SK-N-SH treated with all-trans-retinoic acid at 6 μM for 48 hours (cell line): ENCODE measurements at regions not wholly inside any gene's neighbourhood (a gene's known extent, or its start where the extent isn't known, plus 50 kb on each side); places are given as distances from the start of the nearest gene placed in this dataset.

ENCODE experiments used
- ATAC-seq: fragments of 200-7000 bp; cut with Tn5 transposase; 3 replicates; pipeline ENCODE4 v1.9.1; 2020; ENCODE audit warnings: mild to moderate bottlenecking, moderate library complexity
- ARNTL ChIP-seq: fragments of 450-650 bp; formaldehyde crosslinking; IDR thresholded peaks from 2 replicates; pipeline ENCODE4 v1.5.0; 2020; ENCODE audit warnings: low read depth, mild to moderate bottlenecking, moderate library complexity, borderline replicate concordance
- BACH2 ChIP-seq: fragments of 250-450 bp; sonication (Bioruptor Pico); IDR thresholded peaks from 2 replicates; pipeline ENCODE4 v1.9.0; 2021; ENCODE audit warnings: mild to moderate bottlenecking, borderline replicate concordance
- CSDC2 ChIP-seq: fragments of 250-450 bp; sonication (Bioruptor Pico); IDR thresholded peaks from 2 replicates; pipeline ENCODE4 v1.5.0; 2020; ENCODE audit warnings: mild to moderate bottlenecking, moderate library complexity
- ESRRG ChIP-seq: fragments of 250-450 bp; sonication (Bioruptor Pico); IDR thresholded peaks from 2 replicates; pipeline ENCODE4 v1.6.1; 2021; ENCODE audit warnings: mild to moderate bottlenecking
- GLIS3 ChIP-seq: fragments of 250-450 bp; sonication (Bioruptor Pico); IDR thresholded peaks from 2 replicates; pipeline ENCODE4 v1.5.0; 2020; ENCODE audit warnings: mild to moderate bottlenecking, moderate library complexity
- ISL1 ChIP-seq: fragments of 250-450 bp; sonication (Bioruptor Pico); IDR thresholded peaks from 2 replicates; pipeline ENCODE4 v2.1.2; 2022; ENCODE audit warnings: mild to moderate bottlenecking, moderate library complexity
- OSR1 ChIP-seq: fragments of 250-450 bp; sonication (Bioruptor Pico); IDR thresholded peaks from 2 replicates; pipeline ENCODE4 v1.8.0; 2022; ENCODE audit warnings: moderate library complexity, mild to moderate bottlenecking, inconsistent platforms
- PPARA ChIP-seq: fragments of 250-450 bp; sonication (Bioruptor Pico); IDR thresholded peaks from 2 replicates; pipeline ENCODE4 v1.5.0; 2020; ENCODE audit warnings: mild to moderate bottlenecking, borderline replicate concordance
- TCF4 ChIP-seq: fragments of 250-450 bp; sonication (Bioruptor Pico); IDR thresholded peaks from 2 replicates; pipeline ENCODE4 v1.8.0; 2021; ENCODE audit warnings: mild to moderate bottlenecking, moderate library complexity, borderline replicate concordance
- TOX ChIP-seq: fragments of 250-450 bp; sonication (Bioruptor Pico); IDR thresholded peaks from 2 replicates; pipeline ENCODE4 v1.8.0; 2021; ENCODE audit warnings: mild to moderate bottlenecking, moderate library complexity, borderline replicate concordance
- ZC3H10 ChIP-seq: fragments of 250-450 bp; sonication (Bioruptor Pico); IDR thresholded peaks from 2 replicates; pipeline ENCODE4 v1.5.1; 2021; ENCODE audit warnings: mild to moderate bottlenecking, moderate library complexity
- ZFP3 ChIP-seq: fragments of 250-450 bp; sonication (Bioruptor Pico); IDR thresholded peaks from 2 replicates; pipeline ENCODE4 v1.5.0; 2020; ENCODE audit warnings: mild to moderate bottlenecking, moderate library complexity
- ZNF565 ChIP-seq: fragments of 450-650 bp; formaldehyde crosslinking; conservative IDR thresholded peaks from 2 replicates; pipeline ENCODE4 v1.5.0; 2020; ENCODE audit warnings: low read depth, mild to moderate bottlenecking, moderate library complexity
- ZNF70 ChIP-seq: fragments of 450-650 bp; formaldehyde crosslinking; IDR thresholded peaks from 2 replicates; pipeline ENCODE4 v1.5.0; 2020; ENCODE audit warnings: mild to moderate bottlenecking, moderate library complexity
- ZNF8 ChIP-seq: fragments of 450-650 bp; formaldehyde crosslinking; IDR thresholded peaks from 2 replicates; pipeline ENCODE4 v1.5.0; 2020; ENCODE audit warnings: mild to moderate bottlenecking, moderate library complexity
- TF ChIP-seq, protein P1 (sequence below): fragments of 250-450 bp; sonication (Bioruptor Pico); IDR thresholded peaks from 2 replicates; pipeline ENCODE4 v1.5.1; 2020; ENCODE audit warnings: low read depth, mild to moderate bottlenecking, moderate library complexity
- TF ChIP-seq, protein P2 (sequence below): fragments of 250-450 bp; sonication (Bioruptor Pico); IDR thresholded peaks from 2 replicates; pipeline ENCODE4 v1.8.0; 2021; ENCODE audit warnings: low read depth, mild to moderate bottlenecking, moderate library complexity, borderline replicate concordance
- TF ChIP-seq, protein P3 (sequence below): fragments of 250-450 bp; sonication (Bioruptor Pico); IDR thresholded peaks from 2 replicates; pipeline ENCODE4 v1.5.0; 2020; ENCODE audit warnings: mild to moderate bottlenecking, moderate library complexity
- TF ChIP-seq, protein P4 (sequence below): fragments of 250-450 bp; sonication (Bioruptor Pico); IDR thresholded peaks from 2 replicates; pipeline ENCODE4 v1.8.0; 2020; ENCODE audit warnings: mild to moderate bottlenecking, moderate library complexity, borderline replicate concordance
- TF ChIP-seq, protein P5 (sequence below): fragments of 250-450 bp; sonication (Bioruptor Pico); IDR thresholded peaks from 2 replicates; pipeline ENCODE4 v1.5.1; 2021; ENCODE audit warnings: mild to moderate bottlenecking, moderate library complexity

- ATAC-seq, result no peak
- TF ChIP-seq ZC3H10 (CRISPR knock-in tag) (no peak), CSDC2 (no peak), ZNF70 (CRISPR knock-in tag) (no peak), ISL1 (no peak), ZNF8 (CRISPR knock-in tag) (no peak), PPARA (no peak), BACH2 (CRISPR knock-in tag) (no peak), OSR1 (no peak), GLIS3 (CRISPR knock-in tag) (no peak)
- TF ChIP-seq, protein P1, sequence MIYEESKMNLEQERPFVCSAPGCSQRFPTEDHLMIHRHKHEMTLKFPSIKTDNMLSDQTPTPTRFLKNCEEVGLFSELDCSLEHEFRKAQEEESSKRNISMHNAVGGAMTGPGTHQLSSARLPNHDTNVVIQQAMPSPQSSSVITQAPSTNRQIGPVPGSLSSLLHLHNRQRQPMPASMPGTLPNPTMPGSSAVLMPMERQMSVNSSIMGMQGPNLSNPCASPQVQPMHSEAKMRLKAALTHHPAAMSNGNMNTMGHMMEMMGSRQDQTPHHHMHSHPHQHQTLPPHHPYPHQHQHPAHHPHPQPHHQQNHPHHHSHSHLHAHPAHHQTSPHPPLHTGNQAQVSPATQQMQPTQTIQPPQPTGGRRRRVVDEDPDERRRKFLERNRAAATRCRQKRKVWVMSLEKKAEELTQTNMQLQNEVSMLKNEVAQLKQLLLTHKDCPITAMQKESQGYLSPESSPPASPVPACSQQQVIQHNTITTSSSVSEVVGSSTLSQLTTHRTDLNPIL (CRISPR knock-in tag), result no peak
- TF ChIP-seq, protein P2, sequence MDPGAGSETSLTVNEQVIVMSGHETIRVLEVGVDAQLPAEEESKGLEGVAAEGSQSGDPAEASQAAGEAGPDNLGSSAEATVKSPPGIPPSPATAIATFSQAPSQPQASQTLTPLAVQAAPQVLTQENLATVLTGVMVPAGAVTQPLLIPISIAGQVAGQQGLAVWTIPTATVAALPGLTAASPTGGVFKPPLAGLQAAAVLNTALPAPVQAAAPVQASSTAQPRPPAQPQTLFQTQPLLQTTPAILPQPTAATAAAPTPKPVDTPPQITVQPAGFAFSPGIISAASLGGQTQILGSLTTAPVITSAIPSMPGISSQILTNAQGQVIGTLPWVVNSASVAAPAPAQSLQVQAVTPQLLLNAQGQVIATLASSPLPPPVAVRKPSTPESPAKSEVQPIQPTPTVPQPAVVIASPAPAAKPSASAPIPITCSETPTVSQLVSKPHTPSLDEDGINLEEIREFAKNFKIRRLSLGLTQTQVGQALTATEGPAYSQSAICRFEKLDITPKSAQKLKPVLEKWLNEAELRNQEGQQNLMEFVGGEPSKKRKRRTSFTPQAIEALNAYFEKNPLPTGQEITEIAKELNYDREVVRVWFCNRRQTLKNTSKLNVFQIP (CRISPR knock-in tag), result no peak
- TF ChIP-seq, protein P3, sequence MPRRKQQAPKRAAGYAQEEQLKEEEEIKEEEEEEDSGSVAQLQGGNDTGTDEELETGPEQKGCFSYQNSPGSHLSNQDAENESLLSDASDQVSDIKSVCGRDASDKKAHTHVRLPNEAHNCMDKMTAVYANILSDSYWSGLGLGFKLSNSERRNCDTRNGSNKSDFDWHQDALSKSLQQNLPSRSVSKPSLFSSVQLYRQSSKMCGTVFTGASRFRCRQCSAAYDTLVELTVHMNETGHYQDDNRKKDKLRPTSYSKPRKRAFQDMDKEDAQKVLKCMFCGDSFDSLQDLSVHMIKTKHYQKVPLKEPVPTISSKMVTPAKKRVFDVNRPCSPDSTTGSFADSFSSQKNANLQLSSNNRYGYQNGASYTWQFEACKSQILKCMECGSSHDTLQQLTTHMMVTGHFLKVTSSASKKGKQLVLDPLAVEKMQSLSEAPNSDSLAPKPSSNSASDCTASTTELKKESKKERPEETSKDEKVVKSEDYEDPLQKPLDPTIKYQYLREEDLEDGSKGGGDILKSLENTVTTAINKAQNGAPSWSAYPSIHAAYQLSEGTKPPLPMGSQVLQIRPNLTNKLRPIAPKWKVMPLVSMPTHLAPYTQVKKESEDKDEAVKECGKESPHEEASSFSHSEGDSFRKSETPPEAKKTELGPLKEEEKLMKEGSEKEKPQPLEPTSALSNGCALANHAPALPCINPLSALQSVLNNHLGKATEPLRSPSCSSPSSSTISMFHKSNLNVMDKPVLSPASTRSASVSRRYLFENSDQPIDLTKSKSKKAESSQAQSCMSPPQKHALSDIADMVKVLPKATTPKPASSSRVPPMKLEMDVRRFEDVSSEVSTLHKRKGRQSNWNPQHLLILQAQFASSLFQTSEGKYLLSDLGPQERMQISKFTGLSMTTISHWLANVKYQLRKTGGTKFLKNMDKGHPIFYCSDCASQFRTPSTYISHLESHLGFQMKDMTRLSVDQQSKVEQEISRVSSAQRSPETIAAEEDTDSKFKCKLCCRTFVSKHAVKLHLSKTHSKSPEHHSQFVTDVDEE (CRISPR knock-in tag), result no peak
- TF ChIP-seq, protein P4, sequence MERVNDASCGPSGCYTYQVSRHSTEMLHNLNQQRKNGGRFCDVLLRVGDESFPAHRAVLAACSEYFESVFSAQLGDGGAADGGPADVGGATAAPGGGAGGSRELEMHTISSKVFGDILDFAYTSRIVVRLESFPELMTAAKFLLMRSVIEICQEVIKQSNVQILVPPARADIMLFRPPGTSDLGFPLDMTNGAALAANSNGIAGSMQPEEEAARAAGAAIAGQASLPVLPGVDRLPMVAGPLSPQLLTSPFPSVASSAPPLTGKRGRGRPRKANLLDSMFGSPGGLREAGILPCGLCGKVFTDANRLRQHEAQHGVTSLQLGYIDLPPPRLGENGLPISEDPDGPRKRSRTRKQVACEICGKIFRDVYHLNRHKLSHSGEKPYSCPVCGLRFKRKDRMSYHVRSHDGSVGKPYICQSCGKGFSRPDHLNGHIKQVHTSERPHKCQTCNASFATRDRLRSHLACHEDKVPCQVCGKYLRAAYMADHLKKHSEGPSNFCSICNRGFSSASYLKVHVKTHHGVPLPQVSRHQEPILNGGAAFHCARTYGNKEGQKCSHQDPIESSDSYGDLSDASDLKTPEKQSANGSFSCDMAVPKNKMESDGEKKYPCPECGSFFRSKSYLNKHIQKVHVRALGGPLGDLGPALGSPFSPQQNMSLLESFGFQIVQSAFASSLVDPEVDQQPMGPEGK (CRISPR knock-in tag), result no peak
These were observed 433.4 kb upstream of the NRXN1 start for GRCh38 chr2:51465326-51465725.

DNA sequence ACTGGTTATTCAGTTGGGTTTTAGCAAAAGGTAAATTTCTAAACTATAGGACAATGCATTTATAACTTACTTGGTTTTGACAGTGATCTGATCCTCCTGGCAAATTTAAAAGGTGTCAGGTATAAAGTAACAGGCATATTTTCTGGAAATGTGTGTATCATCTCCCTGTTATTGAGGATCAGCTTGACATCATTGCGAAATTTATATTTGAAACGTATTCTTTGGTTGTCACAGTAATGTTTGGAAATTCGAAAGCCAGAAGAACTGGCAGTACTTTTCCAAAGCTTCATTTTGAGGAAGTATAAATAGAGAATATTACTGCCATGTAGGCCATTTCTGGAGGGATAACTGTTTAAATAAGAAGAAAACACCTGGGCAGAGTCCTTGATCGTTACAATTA is 422.2 kb upstream of the NRXN1 start:
- TF ChIP-seq TCF4 (CRISPR knock-in tag) (no peak), ARNTL (CRISPR knock-in tag) (no peak), OSR1 (no peak), ZFP3 (CRISPR knock-in tag) (no peak)
- TF ChIP-seq, protein P1 (CRISPR knock-in tag), result no peak
- TF ChIP-seq, all 23 proteins: peak for 0
- ATAC-seq, result no peak

GRCh38 chr2:51448911-51449310 is 417.0 kb upstream of the NRXN1 start:
- no peak for ATAC-seq
- TF ChIP-seq OSR1 (no peak), ESRRG (CRISPR knock-in tag) (no peak), TOX (CRISPR knock-in tag) (no peak), ARNTL (CRISPR knock-in tag) (no peak), GLIS3 (CRISPR knock-in tag) (no peak), ZC3H10 (CRISPR knock-in tag) (no peak), ZFP3 (CRISPR knock-in tag) (no peak), ZNF565 (CRISPR knock-in tag) (no peak), ZNF8 (CRISPR knock-in tag) (no peak), PPARA (no peak), CSDC2 (no peak), TCF4 (CRISPR knock-in tag) (no peak)
- TF ChIP-seq, protein P1 (CRISPR knock-in tag), result no peak
- TF ChIP-seq, protein P5, sequence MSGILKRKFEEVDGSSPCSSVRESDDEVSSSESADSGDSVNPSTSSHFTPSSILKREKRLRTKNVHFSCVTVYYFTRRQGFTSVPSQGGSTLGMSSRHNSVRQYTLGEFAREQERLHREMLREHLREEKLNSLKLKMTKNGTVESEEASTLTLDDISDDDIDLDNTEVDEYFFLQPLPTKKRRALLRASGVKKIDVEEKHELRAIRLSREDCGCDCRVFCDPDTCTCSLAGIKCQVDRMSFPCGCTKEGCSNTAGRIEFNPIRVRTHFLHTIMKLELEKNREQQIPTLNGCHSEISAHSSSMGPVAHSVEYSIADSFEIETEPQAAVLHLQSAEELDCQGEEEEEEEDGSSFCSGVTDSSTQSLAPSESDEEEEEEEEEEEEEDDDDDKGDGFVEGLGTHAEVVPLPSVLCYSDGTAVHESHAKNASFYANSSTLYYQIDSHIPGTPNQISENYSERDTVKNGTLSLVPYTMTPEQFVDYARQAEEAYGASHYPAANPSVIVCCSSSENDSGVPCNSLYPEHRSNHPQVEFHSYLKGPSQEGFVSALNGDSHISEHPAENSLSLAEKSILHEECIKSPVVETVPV, result no peak
- TF ChIP-seq, protein P3 (CRISPR knock-in tag), result no peak
